Thyroid gland (tissue), 4 donors: ENCODE measurements at regions not wholly inside any gene's neighbourhood (a gene's known extent, or its start where the extent isn't known, plus 50 kb on each side); places are given as distances from the start of the nearest gene placed in this dataset.

Experiments used
- DNase-seq, 2 donors: peaks; one replicate each; pipeline ENCODE4 v3.0.0-alpha.2; 2019
- H3K27ac ChIP-seq, 3 donors: fragments of 200-600 bp; sonication (generic); 1 replicate in 2 of 3; 2 replicates in 1 of 3; pipeline ENCODE4 v1.5.1; 2016 to 2019; ENCODE audit warnings: mild to moderate bottlenecking in 1 of 3, moderate library complexity in 1 of 3
- H3K27me3 ChIP-seq: fragments of 200-600 bp; sonication (generic); one replicate; pipeline ENCODE4 v1.5.1; 2019
- H3K36me3 ChIP-seq, 2 donors: fragments of 200-600 bp; sonication (generic); one replicate each; pipeline ENCODE4 v1.5.1; 2016 to 2019
- H3K4me1 ChIP-seq, 2 donors: fragments of 200-600 bp; sonication (generic); one replicate each; pipeline ENCODE4 v1.5.1; 2017 to 2019
- H3K4me3 ChIP-seq, 3 donors: fragments of 200-600 bp; sonication (generic); replicated peaks in 1 of 3; 1 replicate in 2 of 3; 2 replicates in 1 of 3; pipeline ENCODE4 v1.5.1; 2016; ENCODE audit warnings: mild to moderate bottlenecking in 1 of 3
- H3K9me3 ChIP-seq: fragments of 200-600 bp; sonication (generic); one replicate; pipeline ENCODE4 v1.5.1; 2017
- POLR2A ChIP-seq, 2 donors: fragments of 450-650 bp; IDR thresholded peaks; one replicate each; pipeline ENCODE4 v1.6.1; 2017; ENCODE audit warnings: antibody characterized with exemption in 2 of 2, mild to moderate bottlenecking in 2 of 2, moderate library complexity in 1 of 2
- WGBS, 2 donors: methylation state at CpG; one replicate each; pipeline ENCODE4 v1.1.5; 2017; 5-methylcytosine and 5-hydroxymethylcytosine counted together
- intact Hi-C: fragments of 100-400 bp; cut with DNase I; formaldehyde crosslinking; loops from one replicate; pipeline ENCODE4 v1.15.1; 2023
- TF ChIP-seq, protein P1 (sequence below), 6 experiments: fragments of 200-600 bp in 3 of 6; fragments of 450-650 bp in 3 of 6; sonication (generic) in 3 of 6; IDR thresholded peaks; one replicate each; pipeline ENCODE4 v1.5.1; 2016 to 2019; ENCODE audit warnings: antibody characterized with exemption in 6 of 6, mild to moderate bottlenecking in 2 of 6, inconsistent platforms in 1 of 6, moderate library complexity in 1 of 6

DNA sequence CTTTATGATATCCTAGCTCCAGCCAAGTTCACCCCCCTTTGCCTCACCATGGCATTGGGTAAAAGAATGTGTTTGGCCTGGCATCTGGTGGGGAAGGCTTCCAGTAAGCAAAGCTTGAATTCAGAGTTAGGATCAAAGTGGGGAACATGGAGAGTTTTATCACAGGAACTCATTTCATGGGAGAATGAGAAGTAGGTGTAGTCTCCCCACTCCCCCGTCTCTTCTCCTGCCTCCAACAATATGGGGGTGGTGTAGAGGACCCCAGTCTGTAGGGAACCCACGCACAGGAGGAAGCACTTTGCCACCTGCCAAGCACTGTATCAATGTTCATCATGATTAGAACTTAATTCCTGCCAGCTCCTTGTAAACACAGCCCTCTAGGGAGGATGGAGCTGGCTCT lies 200.5 kb downstream of the UACA start:
- Histone ChIP-seq H3K4me3 (no peak overlapping the region), H3K27me3 (no peaks in the 10 kb centered on the region), H3K9me3 (no peaks in the 10 kb centered on the region), H3K4me1 (no peaks in the 10 kb centered on the region), H3K36me3 (no peaks in the 10 kb centered on the region), H3K27ac (no peak overlapping the region)
- WGBS, 2 donors: 90 to 94% methylated on average over 2 of the region's 2 CpGs
- no peak for TF ChIP-seq POLR2A (IDR thresholded peaks at IDR 0.05)
- TF ChIP-seq, protein P1, sequence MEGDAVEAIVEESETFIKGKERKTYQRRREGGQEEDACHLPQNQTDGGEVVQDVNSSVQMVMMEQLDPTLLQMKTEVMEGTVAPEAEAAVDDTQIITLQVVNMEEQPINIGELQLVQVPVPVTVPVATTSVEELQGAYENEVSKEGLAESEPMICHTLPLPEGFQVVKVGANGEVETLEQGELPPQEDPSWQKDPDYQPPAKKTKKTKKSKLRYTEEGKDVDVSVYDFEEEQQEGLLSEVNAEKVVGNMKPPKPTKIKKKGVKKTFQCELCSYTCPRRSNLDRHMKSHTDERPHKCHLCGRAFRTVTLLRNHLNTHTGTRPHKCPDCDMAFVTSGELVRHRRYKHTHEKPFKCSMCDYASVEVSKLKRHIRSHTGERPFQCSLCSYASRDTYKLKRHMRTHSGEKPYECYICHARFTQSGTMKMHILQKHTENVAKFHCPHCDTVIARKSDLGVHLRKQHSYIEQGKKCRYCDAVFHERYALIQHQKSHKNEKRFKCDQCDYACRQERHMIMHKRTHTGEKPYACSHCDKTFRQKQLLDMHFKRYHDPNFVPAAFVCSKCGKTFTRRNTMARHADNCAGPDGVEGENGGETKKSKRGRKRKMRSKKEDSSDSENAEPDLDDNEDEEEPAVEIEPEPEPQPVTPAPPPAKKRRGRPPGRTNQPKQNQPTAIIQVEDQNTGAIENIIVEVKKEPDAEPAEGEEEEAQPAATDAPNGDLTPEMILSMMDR (IDR thresholded peaks at IDR 0.05): no peak
- intact Hi-C loops: no loop called here
- DNase-seq: no peak

DNA sequence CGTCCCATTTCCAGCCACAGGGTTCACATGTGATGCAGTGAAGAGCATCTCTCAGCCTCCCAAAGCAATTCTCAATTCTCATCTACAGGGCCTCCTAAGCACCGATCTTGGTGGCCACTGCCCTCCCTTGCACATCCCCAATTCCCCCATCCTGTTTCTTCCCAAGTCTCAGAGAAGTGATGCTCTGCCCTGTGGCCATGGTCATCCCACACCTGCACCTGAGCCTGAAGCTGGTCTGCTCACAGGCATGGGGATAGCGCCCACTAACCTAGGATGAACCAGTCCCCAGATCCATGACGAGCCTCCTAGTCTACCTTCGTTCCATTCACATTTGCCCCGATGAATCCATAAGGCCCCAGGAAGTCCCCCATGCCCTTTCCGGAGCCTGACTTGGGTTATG lies 201.5 kb downstream of the UACA start:
- intact Hi-C loops: no loop called here
- no peaks in the 10 kb centered on the region for H3K9me3 ChIP-seq
- no peak for DNase-seq
- no peaks in the 10 kb centered on the region for H3K36me3 ChIP-seq
- H3K4me3 ChIP-seq: no peak overlapping the region
- no peaks in the 10 kb centered on the region for H3K27me3 ChIP-seq
- 96 to 97% methylated on average over 7 of the region's 7 CpGs for WGBS, 2 donors
- H3K4me1 ChIP-seq: no peaks in the 10 kb centered on the region
- TF ChIP-seq POLR2A (IDR thresholded peaks at IDR 0.05): no peak
- TF ChIP-seq, protein P1 (IDR thresholded peaks at IDR 0.05): no peak
- no peak overlapping the region for H3K27ac ChIP-seq

DNA sequence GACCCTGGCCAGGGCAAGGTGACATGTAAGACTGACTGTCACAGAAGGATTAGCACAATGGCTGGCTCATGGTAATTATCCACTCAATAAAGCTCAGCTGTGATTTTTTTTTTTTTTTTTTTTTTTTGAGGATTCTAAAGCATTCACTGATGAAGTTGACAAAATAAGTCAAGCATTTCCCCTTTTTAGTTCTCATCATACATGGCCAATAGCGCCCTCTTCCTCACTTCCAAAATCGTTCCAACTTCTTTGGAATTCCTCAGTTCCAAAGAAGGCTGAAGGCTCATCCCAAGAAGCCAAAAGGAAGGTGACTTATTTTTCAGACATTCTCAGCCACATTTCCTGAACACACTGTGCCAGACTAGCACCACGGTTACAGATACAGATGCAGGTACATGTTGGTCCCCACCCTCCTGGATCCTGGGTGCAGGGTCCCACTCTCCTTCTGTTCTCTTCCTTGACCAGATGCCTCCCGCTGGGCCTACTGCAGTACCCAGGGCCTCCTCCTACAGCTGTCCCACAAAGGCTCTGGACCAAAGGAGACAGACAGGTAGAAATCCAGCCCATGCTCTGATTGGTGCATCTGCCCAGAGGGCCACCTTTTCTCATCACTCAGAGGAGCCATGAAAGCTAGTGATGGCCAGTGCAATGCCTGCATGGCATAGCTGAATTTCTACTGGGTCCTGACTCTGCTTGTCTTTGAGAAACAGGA lies 202.6 kb downstream of the UACA start:
- Histone ChIP-seq H3K9me3 (no peaks in the 10 kb centered on the region), H3K36me3 (no peaks in the 10 kb centered on the region), H3K27ac (no peak overlapping the region), H3K27me3 (no peaks in the 10 kb centered on the region), H3K4me1 (no peaks in the 10 kb centered on the region), H3K4me3 (no peak overlapping the region)
- TF ChIP-seq POLR2A (IDR thresholded peaks at IDR 0.05): no peak
- TF ChIP-seq, protein P1 (IDR thresholded peaks at IDR 0.05): no peak
- 86 to 89% methylated on average over 4 of the region's 4 CpGs for whole genome bisulfite sequencing, 2 donors
- intact Hi-C loops: no loop called here
- no peak for DNase-seq

DNA sequence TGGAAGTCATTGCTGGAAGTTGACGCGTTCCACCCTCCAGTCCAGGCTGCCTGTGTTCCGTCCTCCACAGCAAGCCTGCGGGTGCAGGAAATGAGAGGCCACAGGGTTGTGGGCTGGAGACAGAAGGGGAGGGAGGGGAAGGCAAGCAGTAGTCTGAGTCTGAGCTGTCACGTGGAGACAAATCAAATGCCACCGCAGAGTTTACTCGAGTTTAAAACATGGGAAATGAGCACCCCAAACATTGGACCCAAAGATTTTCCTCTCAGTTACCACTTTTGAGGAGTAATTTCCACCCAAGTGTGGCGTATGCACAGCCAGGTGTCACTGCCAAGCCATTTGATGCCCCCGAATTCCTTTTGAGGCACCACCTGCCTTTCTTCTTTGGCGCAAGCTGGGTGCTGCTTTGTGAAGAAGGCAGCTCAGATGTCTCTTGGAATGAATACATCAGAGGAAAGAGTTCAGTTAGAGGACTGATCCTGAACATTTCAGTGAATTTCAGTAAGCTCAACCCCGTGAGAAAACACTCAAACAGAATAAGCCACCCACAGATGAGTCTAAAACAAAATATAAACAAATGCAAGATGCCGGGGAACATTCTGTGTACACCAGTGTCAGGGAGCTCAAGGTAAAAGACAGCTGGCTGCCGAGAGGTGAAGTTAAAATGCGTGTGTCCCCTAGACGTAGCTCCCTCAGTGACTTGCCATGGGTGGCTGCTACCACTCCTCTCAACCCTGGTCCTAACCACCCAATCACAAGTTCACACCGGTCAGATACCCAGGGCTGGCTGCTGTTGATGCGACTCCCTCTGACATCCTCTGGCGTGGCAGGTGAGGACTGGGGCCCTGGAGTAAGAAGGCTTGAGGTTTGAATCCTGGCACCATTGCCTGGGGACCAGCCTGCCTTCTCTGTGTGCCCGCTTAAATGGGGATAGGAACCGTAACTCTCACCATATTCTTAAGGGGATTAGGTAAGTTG lies 203.8 kb downstream of the UACA start:
- TF ChIP-seq POLR2A (IDR thresholded peaks at IDR 0.05): no peak
- TF ChIP-seq, protein P1 (IDR thresholded peaks at IDR 0.05): no peak

More for the DNA sequence above, 203.8 kb downstream of the UACA start:
- 59 to 63% methylated on average over 20 of the region's 20 CpGs for WGBS, 2 donors
- Histone ChIP-seq H3K4me3 (no peak overlapping the region), H3K27ac (no peak overlapping the region), H3K36me3 (no peaks in the 10 kb centered on the region), H3K9me3 (no peaks in the 10 kb centered on the region), H3K4me1 (no peaks in the 10 kb centered on the region), H3K27me3 (no peaks in the 10 kb centered on the region)
- peak; percentile 7 to 9 for DNase-seq
- intact Hi-C loops: no loop called here
